HG02623 (cell line): ENCODE measurements at regions not wholly inside any gene's neighbourhood (a gene's known extent, or its start where the extent isn't known, plus 50 kb on each side); places are given as distances from the start of the nearest gene placed in this dataset.

Experiments used
- ATAC-seq: cut with Tn5 transposase; IDR thresholded peaks from one replicate; pipeline ENCODE4 v1.9.1; 2021; ENCODE audit warnings: moderate library complexity; ENCODE audit not compliant: unreplicated experiment

DNA sequence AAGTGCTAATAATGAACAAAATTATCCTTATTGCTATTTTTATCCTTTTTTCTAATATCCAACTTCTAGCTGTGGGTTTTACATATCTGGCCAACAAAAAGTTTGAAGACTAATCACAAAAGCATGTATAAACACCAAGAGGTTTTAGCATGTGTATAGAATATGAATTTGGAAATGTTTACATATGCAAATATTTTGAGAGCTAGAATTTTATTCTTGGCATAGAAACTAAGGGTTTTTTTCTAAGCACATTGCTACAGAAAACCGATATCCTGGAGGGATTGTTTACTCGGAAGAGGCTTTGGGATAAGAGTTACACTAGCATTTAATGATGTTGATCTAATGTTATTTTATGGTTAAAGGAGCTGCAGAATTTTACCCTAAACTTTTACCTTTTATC, 392.1 kb downstream of the EFNB2 start:
- ATAC-seq, result no peak

DNA sequence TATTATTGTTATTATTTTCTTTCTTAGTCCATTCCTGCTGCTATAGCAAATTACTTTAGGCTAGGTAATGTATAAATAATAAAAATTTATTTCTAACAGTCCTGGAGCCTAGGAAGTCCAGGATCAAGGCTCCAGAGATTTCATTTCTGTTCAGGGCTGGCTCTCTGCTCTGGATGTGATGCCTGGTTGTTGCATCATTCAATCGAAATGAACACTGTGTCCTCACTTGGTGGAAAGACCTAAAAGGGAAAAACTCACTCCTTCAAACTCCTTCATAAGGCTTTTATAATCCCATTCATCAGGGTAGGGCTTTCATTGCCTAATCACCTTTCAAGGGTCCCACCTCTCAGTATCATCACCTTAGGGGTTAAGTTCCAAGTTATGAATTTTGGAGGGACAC, 395.0 kb downstream of the EFNB2 start:
- no peak for ATAC-seq

DNA sequence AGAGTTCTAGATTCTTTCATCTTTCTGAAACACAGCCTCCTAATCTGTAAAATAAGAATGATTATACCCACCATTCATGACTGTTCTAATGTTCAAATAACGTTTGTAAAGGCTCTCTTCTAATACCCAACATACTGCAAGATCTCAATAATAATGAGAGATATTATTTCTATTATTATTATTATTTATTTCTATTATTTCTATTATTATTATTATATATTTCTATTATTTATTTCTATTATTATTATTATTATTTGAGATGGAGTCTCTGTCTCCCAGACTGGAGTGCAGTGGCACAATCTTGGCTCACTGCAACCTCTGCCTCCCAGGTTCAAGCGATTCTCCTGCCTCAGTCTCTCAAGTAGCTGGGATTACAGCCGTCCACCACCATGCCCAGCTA, 395.5 kb downstream of the EFNB2 start:
- ATAC-seq, result no peak

DNA sequence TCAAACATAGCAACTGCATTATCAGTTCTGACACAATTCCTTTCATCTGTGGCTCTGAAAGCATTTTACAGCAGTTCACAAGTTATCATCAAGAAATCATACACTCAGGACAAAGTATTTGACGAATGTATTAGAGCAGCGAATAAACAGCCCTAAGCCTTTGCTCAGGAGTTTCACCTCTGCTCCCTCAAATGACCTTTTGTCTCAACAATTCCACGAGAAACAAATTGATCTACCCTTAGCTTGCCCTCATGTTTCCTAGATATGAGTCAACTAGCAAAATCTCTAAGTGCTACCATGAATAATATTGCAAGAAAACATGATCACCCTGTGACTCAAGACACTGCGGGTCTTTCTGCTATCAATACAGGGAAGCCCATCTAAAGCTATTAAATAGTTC, 396.1 kb downstream of the EFNB2 start:
- no peak for ATAC-seq

DNA sequence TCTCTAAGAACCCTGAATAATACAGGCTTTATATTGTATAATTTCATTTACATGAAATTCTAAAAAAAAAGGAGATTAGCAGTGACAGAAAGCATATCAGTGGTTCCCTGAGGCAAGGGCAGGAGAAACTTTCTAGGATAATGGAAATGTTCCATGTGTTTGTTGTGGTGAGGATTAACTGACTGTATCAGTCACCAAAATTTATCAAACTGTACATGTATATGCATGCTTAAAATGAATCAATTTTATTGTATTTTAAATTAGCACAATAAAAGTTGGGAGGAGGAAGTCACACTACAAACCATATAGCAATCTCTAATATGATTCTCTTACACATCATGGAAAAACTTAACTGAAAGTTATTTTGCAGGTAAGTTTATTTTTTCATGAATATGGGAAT, 396.8 kb downstream of the EFNB2 start:
- no peak for ATAC-seq

DNA sequence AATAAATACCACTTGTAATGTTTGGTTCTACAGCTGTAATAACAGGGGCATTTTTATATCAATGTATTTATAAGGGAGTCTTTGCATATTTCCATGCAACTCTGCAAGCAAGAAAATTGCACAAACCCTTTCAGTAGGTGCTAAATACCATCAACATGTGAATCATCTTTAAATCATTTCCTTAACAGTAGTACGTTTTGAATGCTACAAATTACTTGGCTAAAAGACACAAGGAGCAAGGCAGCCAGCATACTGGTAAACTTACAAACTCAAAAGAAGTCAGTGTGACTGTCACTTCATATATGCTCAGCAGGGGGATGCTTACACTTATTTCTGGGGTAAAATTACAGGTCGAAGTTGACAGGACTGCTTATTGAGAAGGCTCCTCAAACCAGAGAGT, 402.4 kb downstream of the EFNB2 start:
- no peak for ATAC-seq

DNA sequence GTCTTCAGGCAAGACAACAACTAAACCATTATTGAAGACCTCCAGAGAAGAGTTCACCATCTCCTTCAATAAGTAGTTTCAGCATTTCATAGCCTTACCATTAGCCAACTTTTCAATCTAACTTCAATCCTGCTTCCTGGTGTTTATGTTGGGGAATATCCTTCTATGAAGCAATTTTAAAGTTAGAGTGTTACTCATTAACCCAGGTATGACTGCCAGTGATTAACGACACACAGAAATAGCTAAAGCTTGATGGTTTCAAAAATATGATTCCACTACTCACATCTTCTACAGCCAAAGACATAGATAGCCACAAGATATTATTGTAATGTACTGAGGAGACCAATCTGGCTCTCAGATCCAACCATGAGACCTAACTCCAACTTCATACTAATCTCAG, 403.2 kb downstream of the EFNB2 start:
- ATAC-seq, result no peak

DNA sequence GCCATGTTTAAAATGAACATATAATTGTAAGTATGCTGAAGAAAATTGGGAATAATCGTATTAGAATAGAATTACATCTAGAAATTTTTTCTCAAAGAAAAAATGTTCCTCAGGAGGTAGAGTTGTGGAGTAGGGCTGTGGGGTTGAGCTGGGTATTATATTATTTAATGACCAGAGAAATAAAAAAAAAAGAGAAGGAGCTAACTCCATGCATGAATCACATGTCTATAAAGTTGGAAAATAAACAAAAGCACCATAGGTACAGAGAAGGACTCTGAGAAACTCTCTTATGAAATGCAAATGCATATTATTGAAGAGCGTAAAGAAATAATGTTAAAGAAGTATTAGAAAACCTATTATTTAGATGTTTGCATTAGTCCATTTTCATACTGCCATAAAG, 405.5 kb downstream of the EFNB2 start:
- no peak for ATAC-seq

DNA sequence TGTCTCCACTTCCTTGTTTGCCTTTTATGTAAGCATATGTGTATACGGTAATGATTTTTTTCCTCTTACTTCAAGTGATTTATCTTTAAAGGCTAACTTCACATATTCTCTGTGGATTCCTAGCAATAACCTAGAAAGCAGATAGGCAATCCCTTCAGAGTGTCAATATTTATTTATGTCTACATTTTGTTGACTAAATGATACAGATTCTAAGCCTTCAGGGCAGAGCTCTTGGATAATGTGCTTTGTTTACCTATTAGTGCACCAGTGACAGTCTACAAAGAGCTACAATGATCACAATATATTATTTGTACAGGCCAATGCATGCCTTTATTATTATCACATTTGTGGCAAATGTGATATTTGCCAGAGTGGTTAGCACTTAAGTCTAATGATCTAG, 406.2 kb downstream of the EFNB2 start:
- ATAC-seq, result no peak

DNA sequence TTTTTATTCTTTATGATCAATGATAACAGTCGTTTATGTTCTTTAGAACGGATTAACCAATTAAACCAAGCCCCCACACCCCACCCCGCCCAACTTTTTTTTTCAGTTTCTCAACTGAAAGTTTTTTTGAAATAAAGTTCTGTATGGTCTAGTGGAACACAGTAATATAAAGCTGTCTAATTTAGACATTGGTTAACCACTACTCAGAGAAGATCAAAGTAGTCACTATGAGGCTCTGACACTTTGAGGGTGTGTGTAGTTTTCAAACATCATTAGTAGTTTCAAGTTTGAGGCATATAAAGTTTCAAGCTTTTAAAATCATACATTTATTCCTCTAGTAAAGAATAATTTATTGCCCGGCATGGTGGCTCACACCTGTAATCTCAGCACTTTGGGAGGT, 413.2 kb downstream of the EFNB2 start:
- no peak for ATAC-seq

DNA sequence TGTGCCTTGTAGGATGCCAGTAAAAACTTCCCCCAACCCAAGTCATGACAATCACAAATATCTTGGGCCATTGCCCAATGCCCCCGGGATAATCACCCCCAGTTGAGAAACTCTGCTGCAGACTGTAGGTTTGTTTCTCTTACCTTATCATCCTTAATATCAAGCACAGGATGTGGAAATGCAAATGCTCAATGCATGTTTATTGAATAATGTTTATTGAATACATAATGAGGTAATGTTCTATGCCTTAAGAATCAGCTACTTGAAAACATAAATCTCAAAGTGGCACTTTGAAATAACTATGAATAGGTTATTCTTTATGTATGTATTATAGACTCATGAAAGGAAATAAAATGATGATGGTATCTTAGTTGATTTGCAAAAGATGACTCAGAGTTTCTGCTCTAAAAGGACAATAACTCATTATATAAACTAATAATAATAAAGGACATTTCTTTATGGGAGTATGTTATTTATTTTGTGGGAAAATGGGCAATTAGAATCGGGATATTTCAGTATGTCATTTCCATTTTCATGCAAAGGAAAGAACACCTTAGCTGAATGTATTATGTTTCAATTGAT, 414.2 kb downstream of the EFNB2 start:
- ATAC-seq, result no peak

DNA sequence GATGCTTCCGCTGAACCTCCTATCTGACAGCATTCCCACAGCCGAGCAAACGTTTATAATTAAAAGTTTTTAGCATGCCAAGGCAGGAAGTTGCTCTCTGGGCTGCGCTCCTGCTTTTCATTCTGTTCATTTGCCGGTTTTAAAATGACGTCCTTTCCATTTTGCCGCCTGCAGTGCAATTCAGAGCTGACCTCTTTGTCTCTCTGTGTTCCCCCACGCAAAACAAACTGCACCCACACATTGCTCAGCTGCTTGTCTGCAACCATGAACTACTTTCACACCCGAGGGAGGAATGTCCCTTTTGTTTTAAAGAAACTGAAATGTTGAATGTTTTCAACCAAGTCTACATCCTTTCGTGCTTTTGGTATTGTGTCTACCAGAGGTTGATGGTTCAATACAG, 416.5 kb downstream of the EFNB2 start:
- ATAC-seq, result no peak

DNA sequence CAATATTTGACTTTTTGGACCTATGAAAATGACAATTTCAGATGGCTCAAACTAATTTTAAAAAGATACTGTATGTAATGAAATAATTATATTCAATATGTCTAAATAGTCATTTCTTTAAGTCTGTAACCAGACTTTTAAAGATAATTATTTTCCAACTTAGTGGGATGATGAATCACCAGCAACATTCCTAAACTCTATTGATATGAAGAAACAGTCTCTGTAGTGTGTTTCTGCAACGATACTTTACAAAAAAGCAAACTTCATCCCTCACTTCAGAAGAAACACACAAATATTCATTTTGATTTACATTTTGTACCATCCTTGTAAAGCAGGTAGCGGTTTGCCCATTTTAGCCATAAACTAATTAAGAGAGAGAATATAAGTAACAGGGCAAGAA, 417.4 kb downstream of the EFNB2 start:
- no peak for ATAC-seq

DNA sequence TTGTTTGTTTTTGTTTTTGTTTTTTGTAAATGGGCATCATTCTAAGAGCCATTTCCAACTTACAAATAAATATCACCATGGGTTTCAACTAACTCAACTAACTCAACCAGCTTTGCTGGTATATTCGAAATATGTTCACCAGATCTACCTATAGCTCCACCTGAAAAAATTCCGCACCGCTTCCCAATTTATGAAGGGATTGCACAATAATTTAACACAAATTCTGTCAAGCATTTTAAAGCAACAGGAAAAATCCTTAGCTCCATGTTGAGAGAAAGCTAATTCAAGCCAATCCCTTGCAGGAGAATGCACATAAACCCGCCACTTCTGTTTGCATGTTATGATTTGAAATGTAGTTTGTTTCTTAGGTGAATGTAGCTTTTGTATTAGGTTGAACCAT, 417.8 kb downstream of the EFNB2 start:
- no peak for ATAC-seq

DNA sequence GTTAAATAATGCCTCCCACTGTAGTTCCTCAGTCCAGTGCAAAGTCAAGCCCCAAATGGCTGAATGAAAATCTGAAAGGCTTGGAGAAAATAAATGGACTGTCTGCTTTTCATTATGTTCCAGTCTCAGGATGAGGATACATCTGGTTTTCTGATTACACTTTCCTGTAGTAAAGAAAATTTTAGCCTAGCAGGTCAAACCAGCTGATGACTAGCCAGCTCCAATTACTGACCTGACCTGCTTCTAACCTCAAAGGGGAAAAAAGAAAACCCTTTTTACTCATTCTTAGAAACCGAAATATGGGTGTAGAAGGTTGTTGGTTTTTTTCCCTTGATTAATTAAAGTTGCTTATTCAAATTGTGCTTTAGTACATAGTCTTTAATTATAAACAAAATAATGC, 418.4 kb downstream of the EFNB2 start:
- ATAC-seq, result no peak

DNA sequence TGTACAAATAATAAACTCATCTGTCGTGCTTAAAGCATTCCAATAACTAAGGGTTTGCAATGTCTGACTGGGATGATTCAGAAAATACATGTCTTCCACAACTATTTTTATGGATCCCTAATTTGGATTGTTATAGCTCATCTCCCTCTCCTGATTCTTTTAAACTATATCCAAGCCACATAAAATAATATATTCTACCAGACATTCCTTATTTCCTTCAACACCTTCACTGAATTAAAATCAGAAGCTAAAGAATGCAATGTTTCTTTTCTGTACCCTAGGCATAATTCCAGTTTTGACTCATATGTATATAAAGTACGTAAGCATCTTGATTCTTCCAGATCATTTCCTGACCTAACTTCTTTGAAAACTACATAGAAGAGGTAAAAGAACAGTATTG, 420.4 kb downstream of the EFNB2 start:
- ATAC-seq, result no peak

DNA sequence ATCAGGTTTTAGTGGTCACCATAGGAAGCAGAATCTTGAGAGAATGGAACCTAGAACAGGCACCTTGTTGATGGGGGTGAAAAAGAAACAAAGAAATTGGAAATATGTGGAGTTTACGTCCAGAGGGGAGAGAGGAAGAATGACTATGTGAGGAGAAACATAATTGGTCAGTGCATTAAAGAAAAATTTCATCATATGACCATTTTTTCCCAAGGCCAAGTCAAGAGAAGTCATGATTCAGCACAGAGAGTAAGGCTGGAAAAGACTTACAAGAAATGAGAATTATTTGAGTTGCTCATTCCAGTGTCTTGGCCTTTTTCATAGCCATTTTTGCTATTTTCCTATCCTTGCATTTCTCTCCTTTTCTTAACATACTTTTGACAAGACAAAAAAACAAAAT, 421.7 kb downstream of the EFNB2 start:
- no peak for ATAC-seq

DNA sequence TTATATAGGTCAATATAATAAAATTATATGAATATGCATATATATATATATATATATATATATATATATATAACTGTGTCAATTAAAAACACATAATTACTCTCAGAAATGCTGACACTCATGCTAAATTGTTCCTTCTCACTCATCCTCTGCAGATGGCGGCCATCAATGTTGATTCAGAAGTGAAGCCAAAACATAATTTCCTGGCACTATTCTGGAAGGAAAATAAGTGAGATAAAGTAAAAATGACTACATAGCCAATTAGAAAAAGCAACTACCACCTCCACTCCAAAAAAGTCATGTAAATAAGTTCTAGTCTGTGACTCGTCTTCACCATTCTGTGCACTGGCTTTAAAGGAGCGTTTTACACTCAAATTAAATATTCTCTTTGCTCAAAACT, 423.3 kb downstream of the EFNB2 start:
- no peak for ATAC-seq

DNA sequence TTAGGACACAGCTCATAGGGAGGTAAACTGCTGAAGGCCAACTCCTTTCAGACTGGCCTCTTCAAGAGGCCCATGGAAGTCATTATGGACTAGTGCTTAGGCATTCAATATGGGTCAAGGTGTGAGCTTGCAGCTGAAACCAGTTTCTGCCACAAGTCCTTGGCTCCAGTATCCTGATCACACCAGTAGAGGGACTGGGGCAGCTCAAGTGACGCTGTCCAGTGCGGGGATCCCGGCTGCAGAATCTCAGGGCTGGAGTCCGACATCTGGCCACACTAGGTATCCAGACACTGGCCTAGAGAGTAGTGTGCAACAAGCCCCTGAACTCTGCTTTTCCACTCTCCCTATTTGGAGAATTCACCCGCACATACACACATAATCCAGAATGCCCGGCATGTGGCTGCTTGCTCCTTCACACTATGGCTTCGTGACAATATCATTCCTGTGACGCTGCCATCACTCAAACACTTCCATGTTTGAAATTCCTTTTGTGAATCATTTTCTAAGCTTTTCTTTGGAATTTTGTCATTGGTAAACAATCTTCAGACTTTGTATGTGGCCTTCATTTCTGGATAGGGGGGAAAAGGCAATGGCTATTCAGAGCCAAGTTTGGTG, 425.1 kb downstream of the EFNB2 start:
- ATAC-seq, result no peak

DNA sequence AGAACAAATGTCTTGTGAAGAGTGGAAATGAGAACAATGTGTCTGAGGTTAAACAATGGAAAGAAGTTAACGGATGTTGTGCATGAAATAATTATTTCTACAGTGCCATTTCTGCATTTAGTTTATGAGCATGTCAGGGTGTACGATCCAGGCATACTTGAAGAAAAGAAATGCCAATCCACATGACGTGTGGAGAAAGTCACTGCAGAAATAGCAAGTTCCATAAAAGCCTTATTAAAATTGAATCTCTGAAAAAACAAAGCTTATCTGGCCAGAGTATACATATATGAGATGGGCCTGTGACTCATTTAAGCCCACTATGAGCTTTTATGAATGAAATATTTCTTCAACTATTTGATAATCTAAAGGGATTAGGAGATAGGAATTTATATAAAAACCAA, 426.1 kb downstream of the EFNB2 start:
- ATAC-seq, result no peak

DNA sequence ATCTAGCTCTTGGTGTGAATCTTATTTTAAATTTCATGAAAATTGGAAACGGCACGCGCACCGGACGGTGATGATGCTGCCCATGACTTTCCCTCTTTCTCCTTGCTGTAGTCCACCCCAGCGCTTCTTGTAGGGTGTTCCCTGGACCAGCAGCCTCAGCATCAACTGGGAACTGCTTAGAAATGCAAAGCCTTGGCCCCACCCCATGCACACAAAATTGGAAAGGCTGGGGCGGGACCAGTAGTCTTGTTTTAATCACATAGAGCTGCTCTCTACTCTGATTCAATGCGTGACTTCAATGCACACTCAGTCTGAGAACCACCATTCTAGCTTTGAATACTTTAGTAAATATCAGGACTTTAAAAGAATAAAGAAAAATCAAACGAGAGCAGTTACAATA, 427.1 kb downstream of the EFNB2 start:
- no peak for ATAC-seq

DNA sequence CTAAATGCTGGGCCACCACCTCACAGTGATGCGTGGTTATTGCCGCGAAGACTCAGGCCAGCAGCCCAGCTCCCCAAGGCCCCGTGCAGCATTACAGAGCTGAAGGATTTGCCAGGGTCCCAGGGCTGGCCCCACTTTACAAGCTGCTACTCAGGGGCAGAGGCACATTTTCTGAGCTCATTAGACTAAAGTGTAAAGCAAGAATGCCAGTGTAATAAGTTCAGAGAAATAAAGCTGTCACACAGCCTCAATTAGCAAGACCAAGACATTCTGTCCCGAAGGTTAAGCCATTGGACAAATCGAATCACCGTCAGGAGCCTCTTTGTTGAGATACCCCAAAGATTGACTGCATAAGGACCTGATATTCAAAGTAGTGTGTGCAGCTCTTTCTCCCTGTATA, 428.4 kb downstream of the EFNB2 start:
- ATAC-seq, result no peak

DNA sequence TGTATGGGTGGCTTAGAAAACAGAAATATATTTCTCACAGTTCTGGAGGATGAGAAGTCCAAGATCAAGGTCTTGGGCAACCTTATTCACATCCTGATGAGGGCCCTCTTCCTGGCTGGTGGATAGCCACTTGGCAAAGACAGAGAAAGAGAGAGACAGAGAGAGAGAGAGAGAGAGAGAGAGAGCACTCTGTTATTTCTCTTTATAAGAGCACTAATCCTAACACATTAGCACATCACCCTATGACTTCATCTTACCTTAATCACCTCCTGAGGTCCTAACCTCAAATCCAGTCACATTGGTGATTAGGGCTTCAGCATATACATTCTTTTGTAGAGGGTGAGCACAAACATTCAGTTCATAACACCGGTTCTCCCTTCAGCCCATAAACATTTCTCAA, 430.3 kb downstream of the EFNB2 start:
- no peak for ATAC-seq
